ENCODE measurements at regions not wholly inside any gene's neighbourhood (a gene's known extent, or its start where the extent isn't known, plus 50 kb on each side); places are given as distances from the start of the nearest gene placed in this dataset.
"Not testable (repeated sequence)": the region's sequence is repeated elsewhere in the genome, so short reads cannot be mapped to it uniquely, and the experiment has no call there.

DNA sequence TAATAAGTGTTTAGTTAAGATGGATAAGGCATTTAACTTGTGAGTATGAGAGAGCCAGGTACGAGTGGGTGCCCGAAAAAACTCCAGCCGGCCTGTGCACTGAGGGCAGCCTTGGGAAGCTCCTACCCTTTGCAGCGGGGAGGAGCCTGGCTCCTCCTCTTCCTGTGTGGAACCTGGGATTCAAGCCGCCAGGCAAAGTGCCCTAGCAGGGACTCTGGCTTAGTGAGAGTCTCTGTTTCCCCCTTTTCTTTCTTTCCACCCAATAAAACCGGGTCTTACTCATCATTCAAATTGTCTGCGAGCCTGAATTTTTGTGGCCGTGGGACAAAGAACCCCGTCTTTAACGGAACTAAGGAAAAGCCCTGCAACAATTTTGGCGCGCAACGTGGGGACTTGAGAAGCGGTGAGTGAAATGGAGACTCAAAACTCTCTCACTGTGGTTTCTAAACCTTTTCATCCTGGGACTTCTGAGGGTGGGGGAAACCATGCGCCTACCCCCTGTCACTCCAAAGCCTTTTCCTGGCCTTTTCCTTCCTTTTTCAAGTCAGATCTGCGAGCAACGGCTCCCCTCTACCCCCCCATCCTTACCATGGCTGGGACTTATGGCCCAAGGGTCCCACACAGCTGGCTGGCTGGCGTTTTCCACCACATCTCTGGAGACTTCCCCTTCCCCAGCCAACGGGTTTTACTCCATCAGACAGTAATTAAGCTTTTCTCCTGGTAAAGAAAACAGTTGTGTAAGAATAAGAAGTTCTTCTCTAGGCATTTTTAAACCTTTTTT lies 535.7 kb upstream of the ACO1 start:
- FAIRE-seq: peak; percentile 78
- peak; percentile 17 for DNase-seq (ENCODE audit: insufficient read length, low spot score)
- TF ChIP-seq POLR2A (IDR thresholded peaks at IDR 0.05; ENCODE audit: low read depth, low read length): no peak

DNA sequence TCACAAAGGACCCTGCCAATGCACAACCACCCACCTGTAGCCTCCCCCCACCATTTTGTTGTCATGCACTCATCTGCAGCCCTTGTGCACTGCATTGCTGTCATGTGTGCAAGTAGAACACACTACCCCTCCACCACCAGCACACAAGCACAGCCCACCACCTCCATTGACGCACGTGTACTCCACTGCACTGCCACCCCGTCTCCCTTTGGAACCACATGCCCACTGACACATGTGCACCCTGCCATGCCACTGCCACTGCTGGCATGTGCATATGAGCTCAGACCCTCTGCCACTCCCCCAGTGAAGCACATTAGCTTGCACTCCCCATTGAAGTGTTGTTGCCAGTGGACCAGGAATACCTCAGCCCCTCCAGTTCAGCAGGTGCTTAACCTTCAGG lies 530.3 kb upstream of the ACO1 start:
- no peak for TF ChIP-seq POLR2A (IDR thresholded peaks at IDR 0.05; ENCODE audit: low read depth, low read length)
- DNase-seq (ENCODE audit: insufficient read length, low spot score): no peak
- no peak for FAIRE-seq

DNA sequence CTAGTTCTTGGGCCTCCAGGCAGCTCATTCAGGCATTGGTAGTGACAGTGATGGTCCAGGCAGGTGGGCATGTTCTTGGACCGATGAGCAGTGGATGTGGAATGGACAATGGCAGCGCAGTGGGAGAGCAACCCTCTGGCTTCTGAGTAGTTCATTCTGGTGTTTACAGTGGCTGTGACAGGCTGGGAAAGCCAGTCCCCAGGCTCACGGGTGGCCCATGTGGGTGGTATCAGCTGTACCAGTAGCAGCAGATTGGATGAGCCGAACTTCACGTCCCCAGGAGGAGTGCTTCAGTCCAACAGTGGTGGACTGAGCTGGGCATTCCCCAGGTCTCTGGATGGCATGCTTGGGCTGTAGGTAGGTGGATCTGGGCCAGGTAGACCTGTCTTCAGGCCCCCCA lies 515.6 kb upstream of the ACO1 start:
- no peak for FAIRE-seq
- no peak for TF ChIP-seq POLR2A (IDR thresholded peaks at IDR 0.05; ENCODE audit: low read depth, low read length)

DNA sequence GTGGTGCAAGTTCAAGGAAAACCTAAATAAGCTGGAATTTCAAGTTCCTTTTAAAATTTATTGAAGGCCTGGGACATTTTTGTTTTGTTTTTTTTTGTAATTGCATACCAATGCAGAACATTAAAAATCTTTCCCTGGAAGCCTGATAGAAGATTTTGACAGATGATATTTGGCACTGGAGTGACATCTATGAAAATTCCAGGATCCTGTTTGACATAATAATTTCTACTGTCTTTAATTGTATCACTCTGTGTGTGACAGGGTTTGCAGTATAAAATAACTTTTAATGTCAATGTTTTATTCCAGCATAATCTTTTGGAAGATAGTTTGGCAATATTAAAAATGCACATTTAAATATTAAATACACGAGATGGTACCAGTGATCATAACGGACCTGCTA lies 514.2 kb upstream of the ACO1 start:
- FAIRE-seq (no peak), DNase-seq (ENCODE audit: insufficient read length, low spot score) (no peak)
- no peak for TF ChIP-seq POLR2A (IDR thresholded peaks at IDR 0.05; ENCODE audit: low read depth, low read length)

More for the DNA sequence above, 515.6 kb upstream of the ACO1 start:
- no peak for DNase-seq (ENCODE audit: insufficient read length, low spot score)

DNA sequence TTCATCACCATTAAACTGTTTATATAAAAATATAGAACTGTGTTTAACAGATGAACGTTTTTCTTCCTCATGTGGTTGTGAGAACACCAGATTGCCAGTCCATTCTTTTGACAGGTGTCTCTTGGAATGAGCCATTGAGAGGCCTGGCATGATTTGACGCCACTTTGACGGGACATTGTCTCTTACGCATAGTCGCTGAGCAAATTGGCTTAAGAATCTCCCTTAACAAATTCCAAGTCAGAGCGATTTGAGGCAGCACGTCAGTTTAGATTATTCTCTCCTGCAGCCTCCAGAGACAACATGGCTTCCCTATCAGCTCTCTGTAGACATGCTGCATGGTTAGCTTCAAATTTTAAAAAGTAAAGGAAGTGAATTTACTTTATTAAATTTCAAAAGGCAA lies 510.7 kb upstream of the ACO1 start:
- no peak for DNase-seq (ENCODE audit: insufficient read length, low spot score)
- TF ChIP-seq POLR2A (IDR thresholded peaks at IDR 0.05; ENCODE audit: low read depth, low read length): no peak
- FAIRE-seq: no peak

DNA sequence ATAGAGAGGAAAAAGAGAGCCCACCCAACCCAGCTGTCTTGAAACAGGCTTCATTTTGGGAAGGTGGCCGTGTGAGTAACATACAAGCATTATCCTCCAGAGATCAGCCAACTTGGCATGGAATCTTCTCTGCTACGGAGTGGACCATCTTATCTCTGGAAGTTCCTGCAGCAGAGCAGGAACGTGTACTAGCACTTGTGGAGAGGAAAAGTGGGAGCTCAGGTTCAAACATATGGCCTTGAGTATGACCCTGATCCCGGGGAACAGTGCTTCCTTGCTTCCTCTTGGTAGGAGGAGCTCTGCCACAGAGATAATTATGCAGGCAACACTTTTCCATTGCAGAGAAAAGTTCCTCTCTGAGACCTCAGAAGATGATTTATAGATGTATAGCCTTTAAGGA lies 490.4 kb upstream of the ACO1 start:
- FAIRE-seq (no peak), DNase-seq (ENCODE audit: insufficient read length, low spot score) (no peak)
- TF ChIP-seq POLR2A (IDR thresholded peaks at IDR 0.05; ENCODE audit: low read depth, low read length): no peak

DNA sequence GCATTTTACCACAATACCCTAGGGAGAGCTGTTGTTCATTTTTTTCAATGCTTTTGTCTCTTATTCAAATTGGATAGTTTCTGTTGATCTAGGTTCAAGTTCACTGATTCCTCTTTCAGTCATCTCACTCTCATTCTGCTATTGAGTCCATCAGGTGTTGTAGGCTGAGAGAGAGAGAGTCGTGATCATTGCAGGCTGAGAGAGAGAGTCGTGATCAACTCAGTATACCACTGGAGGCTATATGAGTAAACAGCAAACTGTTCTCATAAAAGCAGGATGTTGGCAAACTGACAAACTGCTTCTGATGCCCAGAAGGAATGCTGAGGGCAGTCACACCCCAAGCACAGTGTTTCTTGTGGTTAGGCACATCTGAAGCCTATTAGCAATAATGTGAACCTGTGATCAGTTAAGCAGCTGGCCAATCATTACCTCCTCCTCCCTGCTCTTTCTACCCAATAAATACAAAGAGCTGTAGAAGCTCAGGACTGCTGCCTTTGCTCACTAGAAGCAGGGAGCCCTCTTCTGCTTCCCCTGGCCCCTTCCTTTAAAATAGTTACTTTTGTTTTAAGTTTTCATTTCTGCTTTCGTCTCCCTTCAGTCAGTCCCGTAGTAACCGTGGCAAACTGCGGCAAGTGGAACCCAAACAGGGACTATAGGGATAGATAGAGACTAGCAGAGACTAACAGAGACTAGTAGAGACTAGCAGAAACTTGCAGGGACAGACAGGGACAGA lies 476.1 kb upstream of the ACO1 start:
- no peak for TF ChIP-seq POLR2A (IDR thresholded peaks at IDR 0.05; ENCODE audit: low read depth, low read length)
- FAIRE-seq (peak; percentile 82), DNase-seq (ENCODE audit: insufficient read length, low spot score) (no peak)

DNA sequence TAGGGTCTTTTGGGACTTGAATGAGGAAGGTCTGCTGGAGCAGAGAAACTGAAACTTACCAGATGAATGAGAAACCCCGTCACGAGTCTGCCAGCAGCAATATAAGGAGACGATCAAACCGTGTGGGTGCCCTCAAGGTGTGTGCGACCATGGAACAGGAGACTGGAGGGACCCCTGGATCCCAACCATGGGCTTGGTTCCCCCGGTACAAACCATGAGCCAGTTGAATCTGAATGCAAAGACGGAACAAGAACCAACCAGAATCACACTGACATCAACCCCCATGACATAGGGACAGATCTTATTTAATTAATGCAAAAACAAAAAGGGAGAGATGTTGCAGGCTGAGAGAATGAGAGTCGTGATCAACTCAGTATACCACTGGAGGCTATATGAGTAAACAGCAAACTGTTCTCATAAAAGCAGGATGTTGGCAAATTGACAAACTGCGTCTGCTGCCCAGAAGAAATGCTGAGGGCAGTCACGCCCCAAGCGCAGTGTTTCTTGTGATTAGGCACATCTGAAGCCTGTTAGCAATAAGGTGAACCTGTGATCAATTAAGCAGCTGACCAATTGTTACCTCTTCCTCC lies 475.5 kb upstream of the ACO1 start:
- FAIRE-seq (no peak), DNase-seq (ENCODE audit: insufficient read length, low spot score) (no peak)
- TF ChIP-seq POLR2A (IDR thresholded peaks at IDR 0.05; ENCODE audit: low read depth, low read length): no peak

DNA sequence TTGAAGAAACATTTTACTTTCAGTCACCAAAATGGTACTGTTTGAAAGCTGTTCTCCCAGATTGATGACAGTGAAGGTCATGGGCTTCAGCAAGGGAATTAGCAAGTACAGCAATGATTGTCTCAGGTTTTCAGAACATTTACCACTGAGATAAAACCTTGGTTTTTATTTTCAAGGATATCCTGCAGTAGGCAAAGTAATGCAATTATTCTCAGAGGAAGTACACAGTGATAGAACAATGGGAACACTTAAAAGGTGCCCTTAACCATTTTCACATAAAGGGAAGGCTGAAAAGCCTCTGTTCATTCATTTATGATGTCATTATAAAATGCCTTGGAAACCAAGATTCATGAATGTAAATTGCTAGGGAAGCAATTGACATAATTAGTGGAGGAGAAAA lies 471.8 kb upstream of the ACO1 start:
- FAIRE-seq (no peak), DNase-seq (ENCODE audit: insufficient read length, low spot score) (no peak)

DNA sequence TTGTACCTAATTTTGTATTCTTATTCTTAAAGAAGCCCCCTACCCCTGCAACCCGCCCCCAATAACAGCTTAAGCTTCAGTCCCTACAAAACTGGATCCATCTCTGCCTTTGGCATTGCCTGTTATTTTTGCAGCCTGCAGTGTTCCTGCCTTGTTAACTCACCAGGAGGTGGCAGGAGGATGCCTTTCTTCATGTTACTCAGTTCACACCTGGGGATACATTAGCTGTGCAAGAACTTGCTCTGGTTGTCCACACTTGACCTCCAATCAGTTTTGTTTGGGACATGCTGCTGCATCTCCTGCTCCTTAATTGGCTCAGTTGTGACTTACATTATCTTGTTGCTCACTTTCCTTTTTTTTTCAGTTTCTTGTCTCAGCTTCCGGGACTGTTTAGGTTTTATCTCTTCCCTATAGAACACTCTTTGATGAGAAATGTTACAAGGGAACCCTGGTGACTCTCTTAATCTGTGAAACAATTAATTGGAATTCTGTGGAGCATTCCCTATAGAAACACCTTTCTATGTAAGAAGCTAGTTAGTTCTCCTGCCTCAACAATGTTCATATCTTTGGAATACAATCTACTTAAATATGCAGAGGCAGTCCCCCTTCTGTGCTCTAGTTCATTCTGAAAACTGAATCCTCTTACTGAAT lies 467.7 kb upstream of the ACO1 start:
- FAIRE-seq (no peak), DNase-seq (ENCODE audit: insufficient read length, low spot score) (no peak)
- no peak for TF ChIP-seq POLR2A (IDR thresholded peaks at IDR 0.05; ENCODE audit: low read depth, low read length)

More for the DNA sequence above, 471.8 kb upstream of the ACO1 start:
- no peak for TF ChIP-seq POLR2A (IDR thresholded peaks at IDR 0.05; ENCODE audit: low read depth, low read length)

DNA sequence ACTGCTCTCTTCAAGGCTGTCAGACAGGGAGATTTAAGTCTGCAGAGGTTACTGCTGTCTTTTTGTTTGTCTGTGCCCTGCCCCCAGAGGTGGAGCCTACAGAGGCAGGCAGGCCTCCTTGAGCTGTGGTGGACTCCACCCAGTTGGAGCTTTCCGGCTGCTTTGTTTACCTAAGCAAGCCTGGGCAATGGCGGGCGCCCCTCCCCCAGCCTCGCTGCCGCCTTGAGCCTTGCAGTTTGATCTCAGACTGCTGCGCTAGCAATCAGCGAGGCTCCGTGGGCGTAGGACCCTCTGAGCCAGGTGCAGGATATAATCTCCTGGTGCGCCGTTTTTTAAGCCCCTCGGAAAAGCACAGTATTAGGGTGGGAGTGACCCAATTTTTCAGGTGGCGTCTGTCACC lies 446.7 kb upstream of the ACO1 start:
- not testable (repeated sequence) for FAIRE-seq; DNase-seq (ENCODE audit: insufficient read length, low spot score)

DNA sequence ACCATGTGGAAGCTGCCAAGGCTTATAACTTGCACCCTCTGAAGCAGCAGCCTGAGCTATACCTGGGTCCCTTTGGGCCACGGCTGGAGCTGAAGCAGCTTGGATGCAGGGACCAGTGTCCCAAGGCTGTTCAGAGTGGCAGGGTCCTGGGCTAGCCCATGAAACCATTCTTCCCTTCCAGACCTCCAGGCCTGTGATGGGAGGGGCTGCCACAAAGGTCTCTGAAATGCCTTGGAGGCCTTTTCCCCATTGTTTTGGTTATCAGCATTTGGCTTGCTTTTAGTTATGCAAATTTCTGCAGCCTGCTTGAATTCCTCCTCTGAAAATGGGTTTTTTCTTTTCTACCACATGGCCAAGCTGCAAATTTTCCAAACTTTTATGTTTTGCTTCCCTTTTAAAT lies 433.7 kb upstream of the ACO1 start:
- no peak for FAIRE-seq
- no peak for TF ChIP-seq POLR2A (IDR thresholded peaks at IDR 0.05; ENCODE audit: low read depth, low read length)
- no peak for DNase-seq (ENCODE audit: insufficient read length, low spot score)

DNA sequence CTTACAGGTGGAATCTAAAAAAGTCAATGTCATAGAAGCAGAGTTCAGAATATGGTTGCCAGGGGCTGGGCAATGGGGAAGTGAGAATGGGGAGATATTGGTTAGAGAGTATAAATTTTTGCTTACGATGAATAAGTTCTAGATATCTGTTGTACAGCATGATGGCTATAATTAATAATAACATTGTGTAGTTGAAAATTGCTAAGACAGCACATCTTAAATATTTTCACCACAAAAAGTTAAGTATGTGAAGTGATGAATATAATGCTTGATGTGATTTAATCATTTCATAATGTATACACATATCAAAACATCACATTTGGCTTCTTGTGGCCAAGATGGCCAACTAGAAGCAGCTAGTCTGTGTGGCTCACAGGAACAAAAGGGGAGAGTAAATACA lies 425.9 kb upstream of the ACO1 start:
- DNase-seq (ENCODE audit: insufficient read length, low spot score) (no peak), FAIRE-seq (no peak)
- no peak for TF ChIP-seq POLR2A (IDR thresholded peaks at IDR 0.05; ENCODE audit: low read depth, low read length)

DNA sequence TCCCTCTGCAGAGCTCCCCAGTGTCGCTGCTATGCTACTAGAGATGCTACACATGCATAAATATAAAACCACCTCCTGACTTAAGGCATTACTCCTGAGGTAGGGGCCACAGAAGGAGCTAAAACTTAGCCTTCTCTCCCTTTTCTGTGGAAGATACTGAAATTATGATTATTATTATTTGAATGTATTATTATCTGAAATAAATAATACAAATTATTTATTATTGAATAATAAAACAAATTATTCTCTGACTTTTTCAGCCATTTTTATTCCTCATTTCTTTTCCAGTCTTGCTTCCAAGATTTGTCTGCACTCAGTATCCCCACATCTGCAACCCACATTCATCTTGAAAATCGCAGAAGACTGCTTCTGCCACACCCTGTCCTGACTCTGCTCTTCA lies 414.9 kb upstream of the ACO1 start:
- no peak for DNase-seq (ENCODE audit: insufficient read length, low spot score)
- TF ChIP-seq POLR2A (IDR thresholded peaks at IDR 0.05; ENCODE audit: low read depth, low read length): no peak
- FAIRE-seq: no peak

All from H54 (cell line).